GM21825 (cell line): ENCODE measurements at regions not wholly inside any gene's neighbourhood (a gene's known extent, or its start where the extent isn't known, plus 50 kb on each side); places are given as distances from the start of the nearest gene placed in this dataset.

Source experiments
- ATAC-seq: cut with Tn5 transposase; IDR thresholded peaks from one replicate; pipeline ENCODE4 v1.9.1; 2021; ENCODE audit warnings: mild to moderate bottlenecking, moderate library complexity; ENCODE audit not compliant: unreplicated experiment

GRCh38 chr10:21329995-21330627 lies 195.4 kb downstream of the SKIDA1 start:
- no peak for ATAC-seq

GRCh38 chr10:21327289-21327993 lies 198.0 kb downstream of the SKIDA1 start:
- no peak for ATAC-seq

GRCh38 chr10:21326594-21327288 lies 198.7 kb downstream of the SKIDA1 start:
- no peak for ATAC-seq

- no peak for ATAC-seq
These were observed 206.8 kb downstream of the SKIDA1 start for GRCh38 chr10:21318540-21319167.

- ATAC-seq: no peak
These were observed 207.6 kb downstream of the SKIDA1 start for GRCh38 chr10:21317902-21318301.

- ATAC-seq: no peak
These were observed 209.7 kb downstream of the SKIDA1 start for GRCh38 chr10:21315645-21316220.

- ATAC-seq: no peak
These were observed 210.4 kb downstream of the SKIDA1 start for GRCh38 chr10:21314906-21315644.

- ATAC-seq: no peak
These were observed 211.3 kb downstream of the SKIDA1 start for GRCh38 chr10:21314111-21314626.

GRCh38 chr10:21313691-21314090 lies 211.8 kb downstream of the SKIDA1 start:
- ATAC-seq: no peak

- ATAC-seq: no peak
These were observed 214.1 kb downstream of the SKIDA1 start for GRCh38 chr10:21311426-21311825.

- ATAC-seq: no peak
These were observed 216.1 kb downstream of the SKIDA1 start for GRCh38 chr10:21309427-21309826.

GRCh38 chr10:21308946-21309345 lies 216.5 kb downstream of the SKIDA1 start:
- ATAC-seq: no peak

- no peak for ATAC-seq
These were observed 217.5 kb downstream of the SKIDA1 start for GRCh38 chr10:21308018-21308417.

GRCh38 chr10:21304608-21305007 lies 220.9 kb downstream of the SKIDA1 start:
- no peak for ATAC-seq

- no peak for ATAC-seq
These were observed 221.3 kb downstream of the SKIDA1 start for GRCh38 chr10:21304198-21304597.

GRCh38 chr10:21300551-21300950 lies 224.9 kb downstream of the SKIDA1 start:
- no peak for ATAC-seq

- ATAC-seq: no peak
These were observed 226.2 kb downstream of the SKIDA1 start for GRCh38 chr10:21299330-21299729.

- ATAC-seq: no peak
These were observed 226.8 kb downstream of the SKIDA1 start for GRCh38 chr10:21298701-21299100.

- ATAC-seq: no peak
These were observed 227.7 kb downstream of the SKIDA1 start for GRCh38 chr10:21297603-21298383.
